ENCODE measurements at regions not wholly inside any gene's neighbourhood (a gene's known extent, or its start where the extent isn't known, plus 50 kb on each side); places are given as distances from the start of the nearest gene placed in this dataset.
A peak's percentile ranks its signal among the peaks of the same experiment; 100 is the strongest.

DNA sequence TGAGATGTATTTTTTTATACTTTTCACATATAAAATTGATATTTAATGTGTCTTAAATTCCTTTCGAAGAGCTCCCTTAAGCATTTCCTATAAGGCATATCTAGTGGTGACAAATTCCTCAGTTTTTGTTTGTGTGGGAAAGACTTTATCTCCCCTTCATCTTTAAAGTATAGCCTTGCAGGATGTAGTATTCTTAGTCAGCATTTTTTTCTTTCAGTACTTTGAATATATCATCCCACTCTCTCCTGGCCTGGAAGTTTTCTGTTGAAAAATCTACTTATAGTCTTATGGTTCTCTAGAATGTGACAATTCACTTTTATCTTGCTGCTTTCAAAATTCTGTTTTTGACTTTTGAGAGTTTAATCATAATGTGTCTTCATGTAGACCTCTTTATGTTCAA is 95.2 kb downstream of the EDEM1 start:
- intact Hi-C loops (cut with micrococcal nuclease; ENCODE audit: unreplicated experiment) (no loop called here), in situ Hi-C loops (cut with HindIII; ENCODE audit: extremely low pct_ligation_motif_present, low pct_unique_long_range_greater_than_20kb) (no loop called here)
- no peak overlapping the region for H3K9ac ChIP-seq (ENCODE audit: insufficient read depth, low read depth, low read length)
- ChIA-PET CTCF (ENCODE audit: low intra/inter-chr PET ratio, low total read pairs) (no interaction called here), POLR2A (no interaction called here)
- ATAC-seq (no peak), FAIRE-seq (no peak), DNase-seq (ENCODE audit: low spot score) (no peak)
- H3K9me3 ChIP-seq (ENCODE audit: low read length), result no peaks in the 10 kb centered on the region
- no peaks in the 10 kb centered on the region for H3K79me2 ChIP-seq (ENCODE audit: insufficient read depth, low read length)
- H3K27ac ChIP-seq (ENCODE audit: extremely low read length, insufficient read depth, low read length), result no peak overlapping the region
- no peak overlapping the region for H3K4me3 ChIP-seq (replicated peaks in 1 of 3; ENCODE audit: insufficient read depth in 1 of 3, low read depth in 2 of 3, low read length in 3 of 3)
- H3K4me2 ChIP-seq (ENCODE audit: low read depth, low read length), result no peak overlapping the region
- TF ChIP-seq MAFK (conservative IDR thresholded peaks at IDR 0.05 in 1 of 2, IDR thresholded peaks at IDR 0.05 in 1 of 2; ENCODE audit: low read length in 2 of 2), result peak; percentile 68 to 88; a peak in 3 of 4 replicates
- TF ChIP-seq MAFF (IDR thresholded peaks at IDR 0.05; ENCODE audit: low read depth, low read length), result peak; percentile 72
- no peak for TF ChIP-seq DPF2 (CRISPR knock-in tag; IDR thresholded peaks at IDR 0.05; ENCODE audit: borderline replicate concordance, low read depth)
- 61% methylated on average over 1 of the region's 1 CpG for WGBS (ENCODE audit: low lambda C conversion rate)
- no TSS peak for BruUV-seq (replicated peaks)
- no peaks in the 10 kb centered on the region; a peak in 1 of 5 replicates for H3K27me3 ChIP-seq (ENCODE audit: control insufficient read depth in 1 of 2, insufficient read depth in 2 of 2, low read length in 2 of 2)
- H4K20me1 ChIP-seq (ENCODE audit: insufficient read depth, low read length), result no peaks in the 10 kb centered on the region
- H3K4me1 ChIP-seq (ENCODE audit: insufficient read depth, low read length), result no peaks in the 10 kb centered on the region
- no peaks in the 10 kb centered on the region for H3K36me3 ChIP-seq (replicated peaks in 1 of 2; ENCODE audit: control insufficient read depth in 1 of 2, insufficient read depth in 2 of 2, low read length in 2 of 2)
- no peak overlapping the region for H2AFZ ChIP-seq (ENCODE audit: low read length)

- no peak for ATAC-seq
- CTCF ChIA-PET (ENCODE audit: low intra/inter-chr PET ratio, low total read pairs), result no interaction called here
- POLR2A ChIA-PET, result no interaction called here
Measured at GRCh38 chr3:5285439-5285838, 97.9 kb downstream of the EDEM1 start.

More at GRCh38 chr3:5285439-5285838, 97.9 kb downstream of the EDEM1 start:
- no peaks in the 10 kb centered on the region for H4K20me1 ChIP-seq (ENCODE audit: insufficient read depth, low read length)
- no peaks in the 10 kb centered on the region for H3K79me2 ChIP-seq (ENCODE audit: insufficient read depth, low read length)
- H3K36me3 ChIP-seq (replicated peaks in 1 of 2; ENCODE audit: control insufficient read depth in 1 of 2, insufficient read depth in 2 of 2, low read length in 2 of 2), result no peaks in the 10 kb centered on the region
- H3K4me2 ChIP-seq (ENCODE audit: low read depth, low read length), result no peak overlapping the region
- H3K27me3 ChIP-seq (ENCODE audit: control insufficient read depth in 1 of 2, insufficient read depth in 2 of 2, low read length in 2 of 2), result no peaks in the 10 kb centered on the region; a peak in 1 of 5 replicates
- peaks cover 3% of the 10 kb centered on the region; the same call in 1 of the 2 replicates for H3K9me3 ChIP-seq (ENCODE audit: low read length)
- in situ Hi-C loops (cut with HindIII; ENCODE audit: extremely low pct_ligation_motif_present, low pct_unique_long_range_greater_than_20kb) (no loop called here), intact Hi-C loops (cut with micrococcal nuclease; ENCODE audit: unreplicated experiment) (no loop called here)
- H2AFZ ChIP-seq (ENCODE audit: low read length), result no peak overlapping the region
- no peak for DNase-seq (ENCODE audit: low spot score)
- H3K4me1 ChIP-seq (ENCODE audit: insufficient read depth, low read length), result no peaks in the 10 kb centered on the region
- H3K4me3 ChIP-seq (replicated peaks in 1 of 3; ENCODE audit: insufficient read depth in 1 of 3, low read depth in 2 of 3, low read length in 3 of 3), result no peak overlapping the region
- FAIRE-seq, result no peak
- BruUV-seq (replicated peaks), result no TSS peak
- TF ChIP-seq RNF2 (conservative IDR thresholded peaks at IDR 0.05; ENCODE audit: low read depth), result no peak
- TF ChIP-seq ZNF569 (CRISPR knock-in tag; IDR thresholded peaks at IDR 0.05; ENCODE audit: borderline replicate concordance), result no peak
- H3K27ac ChIP-seq (ENCODE audit: extremely low read length, insufficient read depth, low read length), result no peak overlapping the region
- H3K9ac ChIP-seq (ENCODE audit: insufficient read depth, low read depth, low read length), result no peak overlapping the region
